Superior temporal gyrus (tissue), 1 donor: ENCODE measurements at regions not wholly inside any gene's neighbourhood (a gene's known extent, or its start where the extent isn't known, plus 50 kb on each side); places are given as distances from the start of the nearest gene placed in this dataset.

Source experiments
- DNase-seq: peaks from one replicate; pipeline ENCODE4 v3.0.0-alpha.2; 2016; ENCODE audit errors: extremely low spot score

GRCh38 chr4:152097371-152097770 is 336.6 kb upstream of the GATB start:
- DNase-seq = no peak

GRCh38 chr4:152095701-152096070 is 334.9 kb upstream of the GATB start:
- DNase-seq = no peak

- DNase-seq = no peak
Measured at GRCh38 chr4:152094970-152095700, 334.3 kb upstream of the GATB start.

- DNase-seq = no peak
Measured at GRCh38 chr4:152091405-152091804, 330.6 kb upstream of the GATB start.

GRCh38 chr4:152090543-152090942 is 329.7 kb upstream of the GATB start:
- DNase-seq = no peak

- no peak for DNase-seq
Measured at GRCh38 chr4:152089584-152089983, 328.8 kb upstream of the GATB start.

- DNase-seq = no peak
Measured at GRCh38 chr4:152087335-152087734, 326.5 kb upstream of the GATB start.

- no peak for DNase-seq
Measured at GRCh38 chr4:152085657-152086056, 324.9 kb upstream of the GATB start.

GRCh38 chr4:152083338-152083737 is 322.5 kb upstream of the GATB start:
- DNase-seq = no peak

GRCh38 chr4:152081024-152081423 is 320.2 kb upstream of the GATB start:
- DNase-seq = no peak

- no peak for DNase-seq
Measured at GRCh38 chr4:152079543-152080293, 318.9 kb upstream of the GATB start.

GRCh38 chr4:152079079-152079478 is 318.3 kb upstream of the GATB start:
- DNase-seq = no peak

GRCh38 chr4:152077582-152077981 is 316.8 kb upstream of the GATB start:
- no peak for DNase-seq

GRCh38 chr4:152075253-152075928 is 314.6 kb upstream of the GATB start:
- DNase-seq = no peak

GRCh38 chr4:152074573-152074972 is 313.8 kb upstream of the GATB start:
- DNase-seq = no peak

- no peak for DNase-seq
Measured at GRCh38 chr4:152074088-152074437, 313.3 kb upstream of the GATB start.

- DNase-seq = no peak
Measured at GRCh38 chr4:152073351-152074087, 312.7 kb upstream of the GATB start.

GRCh38 chr4:152072906-152073305 is 312.1 kb upstream of the GATB start:
- no peak for DNase-seq

- no peak for DNase-seq
Measured at GRCh38 chr4:152072001-152072485, 311.2 kb upstream of the GATB start.

GRCh38 chr4:152070854-152071253 is 310.0 kb upstream of the GATB start:
- no peak for DNase-seq

- no peak for DNase-seq
Measured at GRCh38 chr4:152068866-152069265, 308.1 kb upstream of the GATB start.

- no peak for DNase-seq
Measured at GRCh38 chr4:152065545-152065944, 304.7 kb upstream of the GATB start.
